Activated CD8-positive, alpha-beta T cell treated with anti-CD3 and anti-CD28 coated beads for 36 hours (primary cell): ENCODE measurements at regions not wholly inside any gene's neighbourhood (a gene's known extent, or its start where the extent isn't known, plus 50 kb on each side); places are given as distances from the start of the nearest gene placed in this dataset.

Source experiments
- ATAC-seq: fragments of 200-7000 bp; cut with Tn5 transposase; one replicate; pipeline ENCODE4 v1.10.0; 2021; ENCODE audit warnings: mild to moderate bottlenecking, moderate library complexity
- CTCF ChIA-PET: fragments of 350-600 bp; sonication (Branson Sonifier 250); formaldehyde crosslinking; loops from one replicate; lab custom pipeline; 2021; ENCODE audit warnings: antibody characterized with exemption; lab: Charles Lee
- POLR2A ChIA-PET: fragments of 350-600 bp; sonication (Branson Sonifier 250); formaldehyde crosslinking; loops from one replicate; lab custom pipeline; 2021; ENCODE audit warnings: antibody characterized with exemption; lab: Charles Lee
- DNase-seq: peaks from one replicate; pipeline ENCODE4 v3.0.0-alpha.2; 2020
- H3K27ac Mint-ChIP-seq: one replicate; pipeline ENCODE4 v1.8.0; 2021; ENCODE audit warnings: mild to moderate bottlenecking, mixed read lengths
- H3K27me3 Mint-ChIP-seq: one replicate; pipeline ENCODE4 v1.8.0; 2021; ENCODE audit warnings: mixed read lengths
- H3K36me3 Mint-ChIP-seq: one replicate; pipeline ENCODE4 v1.8.0; 2021; ENCODE audit warnings: low read depth, mixed read lengths
- H3K4me1 Mint-ChIP-seq: one replicate; pipeline ENCODE4 v1.8.0; 2021; ENCODE audit warnings: low read depth, mixed read lengths
- H3K4me3 Mint-ChIP-seq: one replicate; pipeline ENCODE4 v1.8.0; 2021; ENCODE audit warnings: mild to moderate bottlenecking, moderate library complexity, mixed read lengths
- H3K9me3 Mint-ChIP-seq: one replicate; pipeline ENCODE4 v1.8.0; 2021; ENCODE audit warnings: mixed read lengths
- CTCF ChIP-seq: fragments of 200-600 bp; IDR thresholded peaks from one replicate; pipeline ENCODE4 v1.8.0; 2022; ENCODE audit warnings: antibody characterized with exemption, mild to moderate bottlenecking
- intact Hi-C: fragments of 100-400 bp; cut with micrococcal nuclease; formaldehyde crosslinking; loops from one replicate; pipeline ENCODE4 v1.10.0; 2022

DNA sequence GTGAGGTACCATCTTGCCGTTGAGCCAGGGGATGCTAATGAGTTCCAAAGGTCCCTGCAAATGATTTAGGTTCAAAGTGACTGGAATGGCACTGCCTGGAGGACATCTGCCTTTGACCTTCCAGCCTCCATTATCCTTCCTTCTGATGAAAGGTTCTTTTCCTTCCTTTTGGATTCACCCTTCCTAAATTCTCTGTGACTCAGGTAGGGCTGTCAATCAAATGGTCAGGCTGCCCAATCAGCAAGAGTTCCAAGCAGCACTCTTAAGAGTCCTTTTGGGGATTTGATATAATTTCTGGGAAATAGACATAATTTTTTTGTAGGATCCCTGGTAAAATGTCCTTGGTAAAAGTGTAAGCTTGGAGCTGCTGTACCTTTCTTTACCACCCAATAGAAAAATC, 58.8 kb upstream of the LMO4 start:
- peaks cover 7% of the 10 kb centered on the region for H3K27me3 Mint-ChIP-seq
- ChIA-PET POLR2A (no interaction called here), CTCF (no interaction called here)
- no peaks in the 10 kb centered on the region for H3K4me1 Mint-ChIP-seq
- intact Hi-C loops: loop anchor here (10.0 kb wide), 1 partner anchor 135 kb away; no protein-coding TSS in a partner anchor
- DNase-seq (no peak), ATAC-seq (no peak)
- H3K9me3 Mint-ChIP-seq: no peaks in the 10 kb centered on the region
- no peak overlapping the region for H3K4me3 Mint-ChIP-seq
- no peak overlapping the region for H3K27ac Mint-ChIP-seq
- no peaks in the 10 kb centered on the region for H3K36me3 Mint-ChIP-seq
- TF ChIP-seq CTCF: no peak

- ChIA-PET POLR2A (no interaction called here), CTCF (no interaction called here)
- ATAC-seq (no peak), DNase-seq (no peak)
- no peak overlapping the region for H3K27ac Mint-ChIP-seq
- no peaks in the 10 kb centered on the region for H3K9me3 Mint-ChIP-seq
- TF ChIP-seq CTCF: no peak
- H3K4me1 Mint-ChIP-seq: no peaks in the 10 kb centered on the region
- H3K27me3 Mint-ChIP-seq: peaks cover 7% of the 10 kb centered on the region
- intact Hi-C loops: loop anchor here (10.0 kb wide), 1 partner anchor 138 kb away; no protein-coding TSS in a partner anchor
- H3K4me3 Mint-ChIP-seq: no peak overlapping the region
- no peaks in the 10 kb centered on the region for H3K36me3 Mint-ChIP-seq
These were observed 55.4 kb upstream of the LMO4 start for GRCh38 chr1:87273291-87273690.

DNA sequence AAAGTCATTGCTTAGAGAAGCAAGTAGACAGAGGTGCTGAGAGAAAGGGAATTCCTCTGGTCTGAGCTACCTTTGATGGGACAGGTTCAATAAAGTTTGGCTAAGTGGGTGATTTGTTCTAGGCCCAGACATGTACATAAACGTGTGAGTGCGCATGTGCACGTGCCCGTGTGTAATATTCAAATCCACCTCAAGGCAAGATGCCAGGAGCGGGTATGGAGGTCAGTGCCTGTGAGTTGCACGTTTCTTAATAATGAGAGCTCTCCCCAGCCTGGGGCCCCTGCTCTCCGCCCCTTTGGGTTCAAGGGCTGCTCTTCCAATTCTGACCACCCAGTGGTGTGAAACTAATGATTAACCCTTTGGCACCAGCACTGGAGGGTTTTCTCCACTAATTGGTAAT, 53.8 kb upstream of the LMO4 start:
- H3K27ac Mint-ChIP-seq: no peak overlapping the region
- ATAC-seq (no peak), DNase-seq (no peak)
- no peaks in the 10 kb centered on the region for H3K4me1 Mint-ChIP-seq
- intact Hi-C loops: loop anchor here (10.0 kb wide), 1 partner anchor 140 kb away; no protein-coding TSS in a partner anchor
- H3K27me3 Mint-ChIP-seq: peaks cover 5% of the 10 kb centered on the region
- no peaks in the 10 kb centered on the region for H3K9me3 Mint-ChIP-seq
- H3K4me3 Mint-ChIP-seq: no peak overlapping the region
- no peaks in the 10 kb centered on the region for H3K36me3 Mint-ChIP-seq
- POLR2A ChIA-PET: no interaction called here
- TF ChIP-seq CTCF: no peak
- CTCF ChIA-PET: no interaction called here

- intact Hi-C loops: loop anchor here (10.0 kb wide), 1 partner anchor 144 kb away; no protein-coding TSS in a partner anchor
- Mint-ChIP-seq H3K4me3 (no peak overlapping the region), H3K36me3 (no peaks in the 10 kb centered on the region), H3K9me3 (no peaks in the 10 kb centered on the region), H3K27ac (no peak overlapping the region), H3K27me3 (peaks cover 4% of the 10 kb centered on the region), H3K4me1 (no peaks in the 10 kb centered on the region)
- CTCF ChIA-PET: no interaction called here
- no peak for TF ChIP-seq CTCF
- DNase-seq: no peak
- POLR2A ChIA-PET: no interaction called here
- ATAC-seq: no peak
These were observed 49.7 kb upstream of the LMO4 start for GRCh38 chr1:87278825-87279535.
